Vagina (tissue), 2 donors: ENCODE measurements at regions not wholly inside any gene's neighbourhood (a gene's known extent, or its start where the extent isn't known, plus 50 kb on each side); places are given as distances from the start of the nearest gene placed in this dataset.

Experiments
- CTCF ChIP-seq, 3 experiments: fragments of 450-650 bp in 2 of 3; fragments of 200-600 bp in 1 of 3; sonication (generic) in 1 of 3; IDR thresholded peaks; one replicate each; pipeline ENCODE4 v1.5.1; 2017 to 2019; ENCODE audit warnings: antibody characterized with exemption in 3 of 3, mild to moderate bottlenecking in 2 of 3, moderate library complexity in 2 of 3
- POLR2A ChIP-seq, 2 donors: fragments of 450-650 bp; IDR thresholded peaks; one replicate each; pipeline ENCODE4 v1.6.1; 2017; ENCODE audit warnings: antibody characterized with exemption in 2 of 2, mild to moderate bottlenecking in 2 of 2, moderate library complexity in 2 of 2

- no peak for TF ChIP-seq CTCF (IDR thresholded peaks at IDR 0.05)
- no peak for TF ChIP-seq POLR2A (IDR thresholded peaks at IDR 0.05)
These were observed 167.3 kb upstream of the C1GALT1 start for GRCh38 chr7:7014827-7015595.
